ENCODE measurements at regions not wholly inside any gene's neighbourhood (a gene's known extent, or its start where the extent isn't known, plus 50 kb on each side); places are given as distances from the start of the nearest gene placed in this dataset.

- H3K27ac ChIP-seq: no peak overlapping the region
- TF ChIP-seq CTCF (conservative IDR thresholded peaks at IDR 0.05): peak; percentile 90
Measured at GRCh38 chr15:81480645-81481053, 106.6 kb upstream of the TMC3 start.

GRCh38 chr15:81478354-81478753 lies 104.3 kb upstream of the TMC3 start:
- H3K27ac ChIP-seq: no peak overlapping the region
- no peak for TF ChIP-seq CTCF (conservative IDR thresholded peaks at IDR 0.05)

- H3K27ac ChIP-seq: no peak overlapping the region
- no peak for TF ChIP-seq CTCF (conservative IDR thresholded peaks at IDR 0.05)
Measured at GRCh38 chr15:81475926-81476325, 101.9 kb upstream of the TMC3 start.

GRCh38 chr15:81475471-81475870 lies 101.5 kb upstream of the TMC3 start:
- H3K27ac ChIP-seq: no peak overlapping the region
- no peak for TF ChIP-seq CTCF (conservative IDR thresholded peaks at IDR 0.05)

GRCh38 chr15:81473946-81474345 lies 99.9 kb upstream of the TMC3 start:
- TF ChIP-seq CTCF (conservative IDR thresholded peaks at IDR 0.05): no peak
- H3K27ac ChIP-seq: no peak overlapping the region

- no peak for TF ChIP-seq CTCF (conservative IDR thresholded peaks at IDR 0.05)
- H3K27ac ChIP-seq: no peak overlapping the region
Measured at GRCh38 chr15:81473177-81473576, 99.2 kb upstream of the TMC3 start.

GRCh38 chr15:81471151-81471550 lies 97.1 kb upstream of the TMC3 start:
- TF ChIP-seq CTCF (conservative IDR thresholded peaks at IDR 0.05): no peak
- H3K27ac ChIP-seq: no peak overlapping the region

- no peak overlapping the region for H3K27ac ChIP-seq
- no peak for TF ChIP-seq CTCF (conservative IDR thresholded peaks at IDR 0.05)
Measured at GRCh38 chr15:81469154-81469553, 95.1 kb upstream of the TMC3 start.
